Esophagus muscularis mucosa (tissue), 4 donors: ENCODE measurements at regions not wholly inside any gene's neighbourhood (a gene's known extent, or its start where the extent isn't known, plus 50 kb on each side); places are given as distances from the start of the nearest gene placed in this dataset.

Source experiments
- DNase-seq: peaks from one replicate; pipeline ENCODE4 v3.0.0-alpha.2; 2017; ENCODE audit errors: extremely low spot score
- H3K27ac ChIP-seq, 4 donors: fragments of 200-600 bp; sonication (generic); replicated peaks in 1 of 4; 1 replicate in 3 of 4; 2 replicates in 1 of 4; pipeline ENCODE4 v1.5.1; 2016 to 2019; ENCODE audit warnings: mild to moderate bottlenecking in 1 of 4
- H3K27me3 ChIP-seq, 4 donors: fragments of 200-600 bp; sonication (generic); one replicate each; pipeline versions ENCODE4 v1.5.1 to v1.6.0; 2016 to 2019
- H3K36me3 ChIP-seq, 4 donors: fragments of 200-600 bp; sonication (generic); one replicate each; pipeline ENCODE4 v1.5.1; 2016 to 2019
- H3K4me1 ChIP-seq, 4 donors: fragments of 200-600 bp; sonication (generic); one replicate each; pipeline ENCODE4 v1.5.1; 2016 to 2019
- H3K4me3 ChIP-seq, 4 donors: fragments of 200-600 bp; sonication (generic); 1 replicate in 2 of 4; 2 replicates in 2 of 4; pipeline ENCODE4 v1.5.1; 2016 to 2019; ENCODE audit warnings: mild to moderate bottlenecking in 4 of 4, moderate library complexity in 1 of 4
- H3K9me3 ChIP-seq, 4 donors: fragments of 200-600 bp; sonication (generic); 1 replicate in 3 of 4; 2 replicates in 1 of 4; pipeline ENCODE4 v1.5.1; 2016 to 2019
- CTCF ChIP-seq, 3 experiments: fragments of 200-600 bp in 2 of 3; fragments of 450-650 bp in 1 of 3; sonication (generic) in 2 of 3; IDR thresholded peaks; one replicate each; pipeline ENCODE4 v1.5.1; 2017 to 2019; ENCODE audit warnings: antibody characterized with exemption in 3 of 3, mild to moderate bottlenecking in 2 of 3, moderate library complexity in 1 of 3
- EP300 ChIP-seq: sonication (generic); formaldehyde crosslinking; IDR thresholded peaks from one replicate; pipeline ENCODE4 v1.6.1; 2017; ENCODE audit warnings: antibody characterized with exemption
- POLR2A ChIP-seq: fragments of 450-650 bp; IDR thresholded peaks from one replicate; pipeline ENCODE4 v1.6.1; 2017; ENCODE audit warnings: antibody characterized with exemption, moderate library complexity, mild to moderate bottlenecking, low read depth
- POLR2AphosphoS5 ChIP-seq, 2 donors: sonication (generic); formaldehyde crosslinking; IDR thresholded peaks; one replicate each; pipeline ENCODE4 v1.6.1; 2017; ENCODE audit warnings: antibody characterized with exemption in 2 of 2
- WGBS: methylation state at CpG from one replicate; pipeline ENCODE4 v1.1.5; 2018; 5-methylcytosine and 5-hydroxymethylcytosine counted together
- intact Hi-C: fragments of 100-400 bp; cut with DNase I; formaldehyde crosslinking; loops from one replicate; pipeline ENCODE4 v1.15.1; 2023

DNA sequence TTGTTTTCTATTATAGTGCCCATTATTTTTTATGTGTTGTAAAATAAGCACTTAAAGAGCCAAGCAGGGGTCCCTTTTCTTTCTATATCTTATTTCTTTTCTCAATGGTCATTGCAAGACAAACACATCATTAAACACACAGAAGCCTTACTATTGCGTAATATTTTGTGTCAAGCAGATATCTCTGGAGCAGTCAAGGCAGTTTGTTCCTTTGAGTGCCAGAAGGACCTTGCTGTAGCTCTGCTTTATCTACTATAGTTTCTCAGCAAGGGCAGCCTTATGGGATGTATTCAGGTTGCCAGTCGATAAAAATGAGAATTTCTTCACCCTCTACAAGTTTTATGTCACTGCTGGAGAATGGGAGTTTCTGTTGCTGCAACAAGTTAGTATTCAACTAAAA lies 319.3 kb downstream of the TDRD3 start:
- no peak for DNase-seq
- H3K9me3 ChIP-seq = no peaks in the 10 kb centered on the region
- 88% methylated on average over 2 of the region's 2 CpGs for WGBS
- no peaks in the 10 kb centered on the region for H3K27me3 ChIP-seq
- no peaks in the 10 kb centered on the region for H3K4me1 ChIP-seq
- intact Hi-C loops = no loop called here
- H3K36me3 ChIP-seq = no peaks in the 10 kb centered on the region
- H3K4me3 ChIP-seq = no peak overlapping the region
- no peak overlapping the region for H3K27ac ChIP-seq
- TF ChIP-seq POLR2A (no peak), EP300 (no peak), POLR2AphosphoS5 (IDR thresholded peaks at IDR 0.05) (no peak), CTCF (IDR thresholded peaks at IDR 0.05) (no peak)

GRCh38 chr13:60707878-60708277 lies 310.9 kb downstream of the TDRD3 start:
- H3K9me3 ChIP-seq = no peaks in the 10 kb centered on the region
- intact Hi-C loops = no loop called here

DNA sequence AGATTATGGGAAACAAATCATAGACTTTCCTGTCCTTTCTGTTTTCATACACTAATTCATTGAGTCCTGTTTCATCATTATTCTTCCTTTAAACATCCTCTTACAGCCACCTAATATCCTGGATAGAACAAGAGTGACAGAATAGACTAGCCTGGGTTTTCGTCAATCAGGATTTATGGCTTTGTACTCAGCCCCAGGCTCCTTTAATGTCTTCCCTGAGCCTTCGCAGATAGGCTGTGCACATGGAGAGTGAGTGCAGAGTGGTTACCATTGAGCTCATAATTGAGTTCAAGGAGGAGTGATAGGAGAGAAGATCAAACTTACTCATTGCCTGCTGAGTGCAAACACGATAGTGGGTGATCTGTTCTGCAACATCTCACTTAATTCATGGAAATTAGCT lies 304.9 kb downstream of the TDRD3 start:
- Histone ChIP-seq H3K27ac (no peak overlapping the region), H3K9me3 (no peaks in the 10 kb centered on the region), H3K4me1 (no peaks in the 10 kb centered on the region), H3K4me3 (no peak overlapping the region), H3K36me3 (no peaks in the 10 kb centered on the region), H3K27me3 (no peaks in the 10 kb centered on the region)
- TF ChIP-seq POLR2A = no peak
- no peak for TF ChIP-seq POLR2AphosphoS5 (IDR thresholded peaks at IDR 0.05)
- TF ChIP-seq EP300 = no peak
- TF ChIP-seq CTCF (IDR thresholded peaks at IDR 0.05) = no peak
- DNase-seq = no peak
- WGBS = 79% methylated on average over 3 of the region's 3 CpGs
- intact Hi-C loops = no loop called here

More at GRCh38 chr13:60707878-60708277, 310.9 kb downstream of the TDRD3 start:
- no peaks in the 10 kb centered on the region for H3K36me3 ChIP-seq
- no peak overlapping the region for H3K27ac ChIP-seq
- DNase-seq = no peak
- no peak overlapping the region for H3K4me3 ChIP-seq
- TF ChIP-seq POLR2A (no peak), CTCF (IDR thresholded peaks at IDR 0.05) (no peak), EP300 (no peak), POLR2AphosphoS5 (IDR thresholded peaks at IDR 0.05) (no peak)
- no peaks in the 10 kb centered on the region for H3K4me1 ChIP-seq
- no peaks in the 10 kb centered on the region for H3K27me3 ChIP-seq

GRCh38 chr13:60700994-60701393 lies 304.0 kb downstream of the TDRD3 start:
- DNase-seq = no peak
- Histone ChIP-seq H3K27ac (no peak overlapping the region), H3K4me3 (no peak overlapping the region), H3K4me1 (no peaks in the 10 kb centered on the region), H3K36me3 (no peaks in the 10 kb centered on the region), H3K9me3 (no peaks in the 10 kb centered on the region), H3K27me3 (no peaks in the 10 kb centered on the region)
- intact Hi-C loops = no loop called here
- no peak for TF ChIP-seq CTCF (IDR thresholded peaks at IDR 0.05)
- TF ChIP-seq EP300 = no peak
- TF ChIP-seq POLR2A = no peak
- no peak for TF ChIP-seq POLR2AphosphoS5 (IDR thresholded peaks at IDR 0.05)
- WGBS = 61% methylated on average over 4 of the region's 4 CpGs

- Histone ChIP-seq H3K4me3 (no peak overlapping the region), H3K27me3 (no peaks in the 10 kb centered on the region), H3K4me1 (no peaks in the 10 kb centered on the region), H3K36me3 (no peaks in the 10 kb centered on the region), H3K9me3 (no peaks in the 10 kb centered on the region), H3K27ac (no peak overlapping the region)
- intact Hi-C loops = no loop called here
- WGBS = 94% methylated on average over 2 of the region's 2 CpGs
- no peak for DNase-seq
- TF ChIP-seq EP300 (no peak), POLR2AphosphoS5 (IDR thresholded peaks at IDR 0.05) (no peak), CTCF (IDR thresholded peaks at IDR 0.05) (no peak), POLR2A (no peak)
Measured at GRCh38 chr13:60699636-60700035, 302.6 kb downstream of the TDRD3 start.
